ENCODE measurements at regions not wholly inside any gene's neighbourhood (a gene's known extent, or its start where the extent isn't known, plus 50 kb on each side); places are given as distances from the start of the nearest gene placed in this dataset.

DNA sequence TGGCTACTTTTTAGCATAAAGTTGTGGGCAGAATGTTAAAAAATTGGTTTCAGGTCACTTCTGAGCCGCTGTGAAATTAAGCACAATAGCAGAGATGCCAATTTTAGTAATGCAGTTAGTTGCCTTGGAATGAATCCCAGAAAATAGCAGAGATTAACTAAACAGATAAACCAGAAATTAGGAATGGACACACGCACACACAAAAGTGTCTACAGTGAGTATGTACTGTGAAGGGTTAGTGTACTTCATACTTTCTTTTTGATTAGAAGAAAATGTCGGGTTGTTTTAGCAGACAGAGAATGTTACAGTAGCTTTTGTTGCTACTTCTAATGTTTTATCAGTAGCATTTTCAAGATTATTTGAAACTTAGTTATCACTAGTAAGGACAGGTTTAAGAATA, 106.7 kb downstream of the LEPR start:
- TF ChIP-seq RAD21 (IDR thresholded peaks at IDR 0.05) (peak; percentile 45 to 56), YY1 (IDR thresholded peaks at IDR 0.05) (peak; percentile 85), EGR1 (IDR thresholded peaks at IDR 0.05; ENCODE audit: low read depth in 2 of 2) (peak in 1 of 2 donors; percentile 35), SP1 (IDR thresholded peaks at IDR 0.05) (peak; percentile 17), JUND (IDR thresholded peaks at IDR 0.05) (peak in 1 of 2 donors; percentile 25), TAF1 (conservative IDR thresholded peaks at IDR 0.05) (peak; percentile 67), FOXA1 (IDR thresholded peaks at IDR 0.05) (no peak), GABPA (IDR thresholded peaks at IDR 0.05 in 1 of 2, conservative IDR thresholded peaks at IDR 0.05 in 1 of 2) (peak in 1 of 2 donors; percentile 21), RXRA (IDR thresholded peaks at IDR 0.05) (peak in 1 of 2 donors; percentile 54)
- TF ChIP-seq, protein P1, sequence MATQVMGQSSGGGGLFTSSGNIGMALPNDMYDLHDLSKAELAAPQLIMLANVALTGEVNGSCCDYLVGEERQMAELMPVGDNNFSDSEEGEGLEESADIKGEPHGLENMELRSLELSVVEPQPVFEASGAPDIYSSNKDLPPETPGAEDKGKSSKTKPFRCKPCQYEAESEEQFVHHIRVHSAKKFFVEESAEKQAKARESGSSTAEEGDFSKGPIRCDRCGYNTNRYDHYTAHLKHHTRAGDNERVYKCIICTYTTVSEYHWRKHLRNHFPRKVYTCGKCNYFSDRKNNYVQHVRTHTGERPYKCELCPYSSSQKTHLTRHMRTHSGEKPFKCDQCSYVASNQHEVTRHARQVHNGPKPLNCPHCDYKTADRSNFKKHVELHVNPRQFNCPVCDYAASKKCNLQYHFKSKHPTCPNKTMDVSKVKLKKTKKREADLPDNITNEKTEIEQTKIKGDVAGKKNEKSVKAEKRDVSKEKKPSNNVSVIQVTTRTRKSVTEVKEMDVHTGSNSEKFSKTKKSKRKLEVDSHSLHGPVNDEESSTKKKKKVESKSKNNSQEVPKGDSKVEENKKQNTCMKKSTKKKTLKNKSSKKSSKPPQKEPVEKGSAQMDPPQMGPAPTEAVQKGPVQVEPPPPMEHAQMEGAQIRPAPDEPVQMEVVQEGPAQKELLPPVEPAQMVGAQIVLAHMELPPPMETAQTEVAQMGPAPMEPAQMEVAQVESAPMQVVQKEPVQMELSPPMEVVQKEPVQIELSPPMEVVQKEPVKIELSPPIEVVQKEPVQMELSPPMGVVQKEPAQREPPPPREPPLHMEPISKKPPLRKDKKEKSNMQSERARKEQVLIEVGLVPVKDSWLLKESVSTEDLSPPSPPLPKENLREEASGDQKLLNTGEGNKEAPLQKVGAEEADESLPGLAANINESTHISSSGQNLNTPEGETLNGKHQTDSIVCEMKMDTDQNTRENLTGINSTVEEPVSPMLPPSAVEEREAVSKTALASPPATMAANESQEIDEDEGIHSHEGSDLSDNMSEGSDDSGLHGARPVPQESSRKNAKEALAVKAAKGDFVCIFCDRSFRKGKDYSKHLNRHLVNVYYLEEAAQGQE (IDR thresholded peaks at IDR 0.05), result peak; percentile 83
- TF ChIP-seq, protein P2, sequence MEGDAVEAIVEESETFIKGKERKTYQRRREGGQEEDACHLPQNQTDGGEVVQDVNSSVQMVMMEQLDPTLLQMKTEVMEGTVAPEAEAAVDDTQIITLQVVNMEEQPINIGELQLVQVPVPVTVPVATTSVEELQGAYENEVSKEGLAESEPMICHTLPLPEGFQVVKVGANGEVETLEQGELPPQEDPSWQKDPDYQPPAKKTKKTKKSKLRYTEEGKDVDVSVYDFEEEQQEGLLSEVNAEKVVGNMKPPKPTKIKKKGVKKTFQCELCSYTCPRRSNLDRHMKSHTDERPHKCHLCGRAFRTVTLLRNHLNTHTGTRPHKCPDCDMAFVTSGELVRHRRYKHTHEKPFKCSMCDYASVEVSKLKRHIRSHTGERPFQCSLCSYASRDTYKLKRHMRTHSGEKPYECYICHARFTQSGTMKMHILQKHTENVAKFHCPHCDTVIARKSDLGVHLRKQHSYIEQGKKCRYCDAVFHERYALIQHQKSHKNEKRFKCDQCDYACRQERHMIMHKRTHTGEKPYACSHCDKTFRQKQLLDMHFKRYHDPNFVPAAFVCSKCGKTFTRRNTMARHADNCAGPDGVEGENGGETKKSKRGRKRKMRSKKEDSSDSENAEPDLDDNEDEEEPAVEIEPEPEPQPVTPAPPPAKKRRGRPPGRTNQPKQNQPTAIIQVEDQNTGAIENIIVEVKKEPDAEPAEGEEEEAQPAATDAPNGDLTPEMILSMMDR (IDR thresholded peaks at IDR 0.05; ENCODE audit: low read depth, low read length, missing input control), result no peak
- TF ChIP-seq, protein P3, sequence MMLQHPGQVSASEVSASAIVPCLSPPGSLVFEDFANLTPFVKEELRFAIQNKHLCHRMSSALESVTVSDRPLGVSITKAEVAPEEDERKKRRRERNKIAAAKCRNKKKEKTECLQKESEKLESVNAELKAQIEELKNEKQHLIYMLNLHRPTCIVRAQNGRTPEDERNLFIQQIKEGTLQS (IDR thresholded peaks at IDR 0.05), result no peak
- TF ChIP-seq, protein P4, sequence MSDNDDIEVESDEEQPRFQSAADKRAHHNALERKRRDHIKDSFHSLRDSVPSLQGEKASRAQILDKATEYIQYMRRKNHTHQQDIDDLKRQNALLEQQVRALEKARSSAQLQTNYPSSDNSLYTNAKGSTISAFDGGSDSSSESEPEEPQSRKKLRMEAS (IDR thresholded peaks at IDR 0.05), result no peak
